ENCODE measurements at regions not wholly inside any gene's neighbourhood (a gene's known extent, or its start where the extent isn't known, plus 50 kb on each side); places are given as distances from the start of the nearest gene placed in this dataset.

- no peak for DNase-seq (ENCODE audit: low read depth)
- no peak for TF ChIP-seq CTCF (IDR thresholded peaks at IDR 0.05; ENCODE audit: insufficient read depth, low read length)
- H3K4me3 ChIP-seq (ENCODE audit: low read depth, low read length), result no peak overlapping the region
Observed at GRCh38 chrX:122857734-122858133, 326.3 kb upstream of the GRIA3 start.

GRCh38 chrX:122863067-122863466, 321.0 kb upstream of the GRIA3 start:
- TF ChIP-seq CTCF (IDR thresholded peaks at IDR 0.05; ENCODE audit: insufficient read depth, low read length), result no peak
- no peak for DNase-seq (ENCODE audit: low read depth)
- no peak overlapping the region for H3K4me3 ChIP-seq (ENCODE audit: low read depth, low read length)

GRCh38 chrX:122866532-122866931, 317.5 kb upstream of the GRIA3 start:
- peak; percentile 82 for DNase-seq (ENCODE audit: low read depth)

GRCh38 chrX:122868631-122869030, 315.4 kb upstream of the GRIA3 start:
- no peak for TF ChIP-seq CTCF (IDR thresholded peaks at IDR 0.05; ENCODE audit: insufficient read depth, low read length)
- peak; percentile 27 for DNase-seq (ENCODE audit: low read depth)
- no peak overlapping the region for H3K4me3 ChIP-seq (ENCODE audit: low read depth, low read length)

More at GRCh38 chrX:122866532-122866931, 317.5 kb upstream of the GRIA3 start:
- no peak for TF ChIP-seq CTCF (IDR thresholded peaks at IDR 0.05; ENCODE audit: insufficient read depth, low read length)
- no peak overlapping the region for H3K4me3 ChIP-seq (ENCODE audit: low read depth, low read length)

GRCh38 chrX:122869171-122869570, 314.9 kb upstream of the GRIA3 start:
- no peak for DNase-seq (ENCODE audit: low read depth)
- TF ChIP-seq CTCF (IDR thresholded peaks at IDR 0.05; ENCODE audit: insufficient read depth, low read length), result no peak
- no peak overlapping the region for H3K4me3 ChIP-seq (ENCODE audit: low read depth, low read length)

GRCh38 chrX:122878269-122878668, 305.8 kb upstream of the GRIA3 start:
- no peak overlapping the region for H3K4me3 ChIP-seq (ENCODE audit: low read depth, low read length)
- DNase-seq (ENCODE audit: low read depth), result no peak
- TF ChIP-seq CTCF (IDR thresholded peaks at IDR 0.05; ENCODE audit: insufficient read depth, low read length), result no peak

GRCh38 chrX:122880952-122881351, 303.1 kb upstream of the GRIA3 start:
- no peak overlapping the region for H3K4me3 ChIP-seq (ENCODE audit: low read depth, low read length)
- no peak for TF ChIP-seq CTCF (IDR thresholded peaks at IDR 0.05; ENCODE audit: insufficient read depth, low read length)
- DNase-seq (ENCODE audit: low read depth), result no peak

All from fibroblast of the aortic adventitia (primary cell).